ENCODE measurements at regions not wholly inside any gene's neighbourhood (a gene's known extent, or its start where the extent isn't known, plus 50 kb on each side); places are given as distances from the start of the nearest gene placed in this dataset.
"Not testable (repeated sequence)": the region's sequence is repeated elsewhere in the genome, so short reads cannot be mapped to it uniquely, and the experiment has no call there.

GRCh38 chr14:71629250-71629649 lies 303.0 kb upstream of the RGS6 start:
- Histone ChIP-seq H3K27ac (ENCODE audit: low read length) (no peak overlapping the region), H3K27me3 (ENCODE audit: low read depth, low read length) (no peaks in the 10 kb centered on the region), H3K4me3 (ENCODE audit: low read depth in 1 of 2, low read length in 2 of 2) (no peak overlapping the region), H3K36me3 (ENCODE audit: control insufficient read depth in 1 of 2, insufficient read depth in 2 of 2, low read length in 2 of 2) (no peaks in the 10 kb centered on the region), H3K4me1 (ENCODE audit: control insufficient read depth in 1 of 2, insufficient read depth in 2 of 2, low read length in 2 of 2) (no peaks in the 10 kb centered on the region), H3K9me3 (ENCODE audit: control insufficient read depth in 1 of 2, low read length in 2 of 2) (peaks cover 0 to under 1% of the 10 kb centered on the region in 2 donors)

GRCh38 chr14:71629765-71630492 lies 302.3 kb upstream of the RGS6 start:
- peaks cover 0 to 3% of the 10 kb centered on the region in 2 donors for H3K9me3 ChIP-seq (ENCODE audit: control insufficient read depth in 1 of 2, low read length in 2 of 2)
- H3K4me3 ChIP-seq (ENCODE audit: low read depth in 1 of 2, low read length in 2 of 2), result no peak overlapping the region
- no peaks in the 10 kb centered on the region for H3K27me3 ChIP-seq (ENCODE audit: low read depth, low read length)
- H3K36me3 ChIP-seq (ENCODE audit: control insufficient read depth in 1 of 2, insufficient read depth in 2 of 2, low read length in 2 of 2), result no peaks in the 10 kb centered on the region
- H3K27ac ChIP-seq (ENCODE audit: low read length), result no peak overlapping the region
- no peaks in the 10 kb centered on the region for H3K4me1 ChIP-seq (ENCODE audit: control insufficient read depth in 1 of 2, insufficient read depth in 2 of 2, low read length in 2 of 2)

GRCh38 chr14:71631030-71631429 lies 301.2 kb upstream of the RGS6 start:
- not testable (repeated sequence) for H3K4me3 ChIP-seq (ENCODE audit: low read depth in 1 of 2, low read length in 2 of 2); H3K27me3 ChIP-seq (ENCODE audit: low read depth, low read length); H3K36me3 ChIP-seq (ENCODE audit: control insufficient read depth in 1 of 2, insufficient read depth in 2 of 2, low read length in 2 of 2); H3K9me3 ChIP-seq (ENCODE audit: control insufficient read depth in 1 of 2, low read length in 2 of 2); H3K27ac ChIP-seq (ENCODE audit: low read length); H3K4me1 ChIP-seq (ENCODE audit: control insufficient read depth in 1 of 2, insufficient read depth in 2 of 2, low read length in 2 of 2)

GRCh38 chr14:71632440-71632946 lies 299.7 kb upstream of the RGS6 start:
- Histone ChIP-seq H3K9me3 (ENCODE audit: control insufficient read depth in 1 of 2, low read length in 2 of 2) (peaks cover 0 to 3% of the 10 kb centered on the region in 2 donors), H3K4me1 (ENCODE audit: control insufficient read depth in 1 of 2, insufficient read depth in 2 of 2, low read length in 2 of 2) (no peaks in the 10 kb centered on the region), H3K4me3 (ENCODE audit: low read depth in 1 of 2, low read length in 2 of 2) (no peak overlapping the region), H3K36me3 (ENCODE audit: control insufficient read depth in 1 of 2, insufficient read depth in 2 of 2, low read length in 2 of 2) (no peaks in the 10 kb centered on the region), H3K27me3 (ENCODE audit: low read depth, low read length) (no peaks in the 10 kb centered on the region), H3K27ac (ENCODE audit: low read length) (no peak overlapping the region)

- no peaks in the 10 kb centered on the region for H3K36me3 ChIP-seq (ENCODE audit: control insufficient read depth in 1 of 2, insufficient read depth in 2 of 2, low read length in 2 of 2)
- no peak overlapping the region for H3K27ac ChIP-seq (ENCODE audit: low read length)
- peaks cover 0 to 3% of the 10 kb centered on the region in 2 donors for H3K9me3 ChIP-seq (ENCODE audit: control insufficient read depth in 1 of 2, low read length in 2 of 2)
- H3K4me1 ChIP-seq (ENCODE audit: control insufficient read depth in 1 of 2, insufficient read depth in 2 of 2, low read length in 2 of 2), result no peaks in the 10 kb centered on the region
- H3K27me3 ChIP-seq (ENCODE audit: low read depth, low read length), result no peaks in the 10 kb centered on the region
- H3K4me3 ChIP-seq (ENCODE audit: low read depth in 1 of 2, low read length in 2 of 2), result no peak overlapping the region
Observed at GRCh38 chr14:71636076-71636475, 296.2 kb upstream of the RGS6 start.

GRCh38 chr14:71636820-71637471 lies 295.3 kb upstream of the RGS6 start:
- Histone ChIP-seq H3K4me3 (ENCODE audit: low read depth in 1 of 2, low read length in 2 of 2) (no peak overlapping the region), H3K27me3 (ENCODE audit: low read depth, low read length) (no peaks in the 10 kb centered on the region), H3K27ac (ENCODE audit: low read length) (no peak overlapping the region), H3K36me3 (ENCODE audit: control insufficient read depth in 1 of 2, insufficient read depth in 2 of 2, low read length in 2 of 2) (no peaks in the 10 kb centered on the region), H3K9me3 (ENCODE audit: control insufficient read depth in 1 of 2, low read length in 2 of 2) (peaks cover 0 to 3% of the 10 kb centered on the region in 2 donors), H3K4me1 (ENCODE audit: control insufficient read depth in 1 of 2, insufficient read depth in 2 of 2, low read length in 2 of 2) (no peaks in the 10 kb centered on the region)

- H3K36me3 ChIP-seq (ENCODE audit: control insufficient read depth in 1 of 2, insufficient read depth in 2 of 2, low read length in 2 of 2), result no peaks in the 10 kb centered on the region
- no peaks in the 10 kb centered on the region for H3K27me3 ChIP-seq (ENCODE audit: low read depth, low read length)
- H3K4me1 ChIP-seq (ENCODE audit: control insufficient read depth in 1 of 2, insufficient read depth in 2 of 2, low read length in 2 of 2), result no peaks in the 10 kb centered on the region
- no peak overlapping the region for H3K4me3 ChIP-seq (ENCODE audit: low read depth in 1 of 2, low read length in 2 of 2)
- peaks cover 0 to 15% of the 10 kb centered on the region in 2 donors for H3K9me3 ChIP-seq (ENCODE audit: control insufficient read depth in 1 of 2, low read length in 2 of 2)
- H3K27ac ChIP-seq (ENCODE audit: low read length), result no peak overlapping the region
Observed at GRCh38 chr14:71638523-71639196, 293.6 kb upstream of the RGS6 start.

GRCh38 chr14:71642715-71643114 lies 289.5 kb upstream of the RGS6 start:
- H3K4me3 ChIP-seq (ENCODE audit: low read depth in 1 of 2, low read length in 2 of 2), result no peak overlapping the region
- no peaks in the 10 kb centered on the region for H3K36me3 ChIP-seq (ENCODE audit: control insufficient read depth in 1 of 2, insufficient read depth in 2 of 2, low read length in 2 of 2)
- H3K27me3 ChIP-seq (ENCODE audit: low read depth, low read length), result no peaks in the 10 kb centered on the region
- peaks cover 4 to 12% of the 10 kb centered on the region in 2 donors for H3K9me3 ChIP-seq (ENCODE audit: control insufficient read depth in 1 of 2, low read length in 2 of 2)
- no peaks in the 10 kb centered on the region for H3K4me1 ChIP-seq (ENCODE audit: control insufficient read depth in 1 of 2, insufficient read depth in 2 of 2, low read length in 2 of 2)
- no peak overlapping the region for H3K27ac ChIP-seq (ENCODE audit: low read length)

GRCh38 chr14:71645656-71646055 lies 286.6 kb upstream of the RGS6 start:
- Histone ChIP-seq H3K9me3 (ENCODE audit: control insufficient read depth in 1 of 2, low read length in 2 of 2) (peaks cover 4 to 12% of the 10 kb centered on the region in 2 donors), H3K27ac (ENCODE audit: low read length) (no peak overlapping the region), H3K36me3 (ENCODE audit: control insufficient read depth in 1 of 2, insufficient read depth in 2 of 2, low read length in 2 of 2) (peaks cover 0 to 8% of the 10 kb centered on the region in 2 donors)

GRCh38 chr14:71646518-71646917 lies 285.7 kb upstream of the RGS6 start:
- H3K27ac ChIP-seq (ENCODE audit: low read length), result no peak overlapping the region
- no peak overlapping the region for H3K4me3 ChIP-seq (ENCODE audit: low read depth in 1 of 2, low read length in 2 of 2)
- peaks cover 4 to 15% of the 10 kb centered on the region in 2 donors for H3K9me3 ChIP-seq (ENCODE audit: control insufficient read depth in 1 of 2, low read length in 2 of 2)
- no peaks in the 10 kb centered on the region for H3K4me1 ChIP-seq (ENCODE audit: control insufficient read depth in 1 of 2, insufficient read depth in 2 of 2, low read length in 2 of 2)
- H3K36me3 ChIP-seq (ENCODE audit: control insufficient read depth in 1 of 2, insufficient read depth in 2 of 2, low read length in 2 of 2), result peaks cover 0 to 13% of the 10 kb centered on the region in 2 donors
- H3K27me3 ChIP-seq (ENCODE audit: low read depth, low read length), result no peaks in the 10 kb centered on the region

More at GRCh38 chr14:71645656-71646055, 286.6 kb upstream of the RGS6 start:
- no peak overlapping the region for H3K4me3 ChIP-seq (ENCODE audit: low read depth in 1 of 2, low read length in 2 of 2)
- H3K4me1 ChIP-seq (ENCODE audit: control insufficient read depth in 1 of 2, insufficient read depth in 2 of 2, low read length in 2 of 2), result no peaks in the 10 kb centered on the region
- H3K27me3 ChIP-seq (ENCODE audit: low read depth, low read length), result no peaks in the 10 kb centered on the region

GRCh38 chr14:71647086-71647784 lies 285.0 kb upstream of the RGS6 start:
- Histone ChIP-seq H3K4me1 (ENCODE audit: control insufficient read depth in 1 of 2, insufficient read depth in 2 of 2, low read length in 2 of 2) (no peaks in the 10 kb centered on the region), H3K9me3 (ENCODE audit: control insufficient read depth in 1 of 2, low read length in 2 of 2) (peaks cover 9 to 20% of the 10 kb centered on the region in 2 donors), H3K27me3 (ENCODE audit: low read depth, low read length) (no peaks in the 10 kb centered on the region), H3K36me3 (ENCODE audit: control insufficient read depth in 1 of 2, insufficient read depth in 2 of 2, low read length in 2 of 2) (peaks cover 0 to 20% of the 10 kb centered on the region in 2 donors), H3K4me3 (ENCODE audit: low read depth in 1 of 2, low read length in 2 of 2) (no peak overlapping the region), H3K27ac (ENCODE audit: low read length) (no peak overlapping the region)
